ENCODE measurements at regions not wholly inside any gene's neighbourhood (a gene's known extent, or its start where the extent isn't known, plus 50 kb on each side); places are given as distances from the start of the nearest gene placed in this dataset.

GRCh38 chr1:109815809-109816174, 52.1 kb upstream of the EPS8L3 start:
- Histone ChIP-seq H3K36me3 (ENCODE audit: control insufficient read depth, insufficient read depth, low read length) (no peaks in the 10 kb centered on the region), H3K27me3 (replicated peaks; ENCODE audit: control insufficient read depth, insufficient read depth, low read length) (no peaks in the 10 kb centered on the region), H3K4me3 (replicated peaks; ENCODE audit: low read depth, low read length) (no peak overlapping the region)
- peak; percentile 22 for TF ChIP-seq CTCF (IDR thresholded peaks at IDR 0.05; ENCODE audit: insufficient read depth, low read length, poor library complexity, severe bottlenecking)
- no peak for DNase-seq (ENCODE audit: extremely low read depth, insufficient read length)

- TF ChIP-seq CTCF (IDR thresholded peaks at IDR 0.05; ENCODE audit: insufficient read depth, low read length, poor library complexity, severe bottlenecking), result no peak
- Histone ChIP-seq H3K27me3 (replicated peaks; ENCODE audit: control insufficient read depth, insufficient read depth, low read length) (no peaks in the 10 kb centered on the region), H3K4me3 (replicated peaks; ENCODE audit: low read depth, low read length) (no peak overlapping the region), H3K36me3 (ENCODE audit: control insufficient read depth, insufficient read depth, low read length) (no peaks in the 10 kb centered on the region)
- no peak for DNase-seq (ENCODE audit: extremely low read depth, insufficient read length)
Observed at GRCh38 chr1:109814993-109815786, 51.5 kb upstream of the EPS8L3 start.

- DNase-seq (ENCODE audit: extremely low read depth, insufficient read length), result no peak
- no peak for TF ChIP-seq CTCF (IDR thresholded peaks at IDR 0.05; ENCODE audit: insufficient read depth, low read length, poor library complexity, severe bottlenecking)
- no peaks in the 10 kb centered on the region for H3K36me3 ChIP-seq (ENCODE audit: control insufficient read depth, insufficient read depth, low read length)
- H3K27me3 ChIP-seq (replicated peaks; ENCODE audit: control insufficient read depth, insufficient read depth, low read length), result no peaks in the 10 kb centered on the region
- no peak overlapping the region for H3K4me3 ChIP-seq (replicated peaks; ENCODE audit: low read depth, low read length)
Observed at GRCh38 chr1:109814223-109814622, 50.5 kb upstream of the EPS8L3 start.
